GM19455 (cell line): ENCODE measurements at regions not wholly inside any gene's neighbourhood (a gene's known extent, or its start where the extent isn't known, plus 50 kb on each side); places are given as distances from the start of the nearest gene placed in this dataset.

Experiments
- ATAC-seq: cut with Tn5 transposase; IDR thresholded peaks from one replicate; pipeline ENCODE4 v1.9.1; 2021; ENCODE audit not compliant: unreplicated experiment

- no peak for ATAC-seq
Observed at GRCh38 chr18:34591920-34592444, 118.1 kb upstream of the DTNA start.

- ATAC-seq: no peak
Observed at GRCh38 chr18:34592481-34592880, 117.6 kb upstream of the DTNA start.

GRCh38 chr18:34592961-34593382 is 117.1 kb upstream of the DTNA start:
- ATAC-seq: no peak

GRCh38 chr18:34594266-34594665 is 115.8 kb upstream of the DTNA start:
- ATAC-seq: no peak

- ATAC-seq: no peak
Observed at GRCh38 chr18:34595690-34596089, 114.4 kb upstream of the DTNA start.

GRCh38 chr18:34598120-34598635 is 111.9 kb upstream of the DTNA start:
- ATAC-seq: no peak

GRCh38 chr18:34600158-34600557 is 109.9 kb upstream of the DTNA start:
- ATAC-seq: no peak

GRCh38 chr18:34600874-34601656 is 109.0 kb upstream of the DTNA start:
- no peak for ATAC-seq

- no peak for ATAC-seq
Observed at GRCh38 chr18:34604591-34604990, 105.5 kb upstream of the DTNA start.

- no peak for ATAC-seq
Observed at GRCh38 chr18:34606851-34607250, 103.2 kb upstream of the DTNA start.

GRCh38 chr18:34608064-34608463 is 102.0 kb upstream of the DTNA start:
- ATAC-seq: no peak

- ATAC-seq: no peak
Observed at GRCh38 chr18:34609986-34610648, 100.0 kb upstream of the DTNA start.

- ATAC-seq: no peak
Observed at GRCh38 chr18:34611904-34612303, 98.2 kb upstream of the DTNA start.

- no peak for ATAC-seq
Observed at GRCh38 chr18:34620258-34620861, 89.7 kb upstream of the DTNA start.

- ATAC-seq: no peak
Observed at GRCh38 chr18:34623557-34623956, 86.5 kb upstream of the DTNA start.

GRCh38 chr18:34624551-34624950 is 85.5 kb upstream of the DTNA start:
- ATAC-seq: no peak

GRCh38 chr18:34626404-34627136 is 83.5 kb upstream of the DTNA start:
- no peak for ATAC-seq

- ATAC-seq: no peak
Observed at GRCh38 chr18:34627137-34627920, 82.8 kb upstream of the DTNA start.

- ATAC-seq: no peak
Observed at GRCh38 chr18:34631093-34631966, 78.8 kb upstream of the DTNA start.
